ENCODE measurements at regions not wholly inside any gene's neighbourhood (a gene's known extent, or its start where the extent isn't known, plus 50 kb on each side); places are given as distances from the start of the nearest gene placed in this dataset.
"Not testable (repeated sequence)": the region's sequence is repeated elsewhere in the genome, so short reads cannot be mapped to it uniquely, and the experiment has no call there.

- TF ChIP-seq, protein P1, sequence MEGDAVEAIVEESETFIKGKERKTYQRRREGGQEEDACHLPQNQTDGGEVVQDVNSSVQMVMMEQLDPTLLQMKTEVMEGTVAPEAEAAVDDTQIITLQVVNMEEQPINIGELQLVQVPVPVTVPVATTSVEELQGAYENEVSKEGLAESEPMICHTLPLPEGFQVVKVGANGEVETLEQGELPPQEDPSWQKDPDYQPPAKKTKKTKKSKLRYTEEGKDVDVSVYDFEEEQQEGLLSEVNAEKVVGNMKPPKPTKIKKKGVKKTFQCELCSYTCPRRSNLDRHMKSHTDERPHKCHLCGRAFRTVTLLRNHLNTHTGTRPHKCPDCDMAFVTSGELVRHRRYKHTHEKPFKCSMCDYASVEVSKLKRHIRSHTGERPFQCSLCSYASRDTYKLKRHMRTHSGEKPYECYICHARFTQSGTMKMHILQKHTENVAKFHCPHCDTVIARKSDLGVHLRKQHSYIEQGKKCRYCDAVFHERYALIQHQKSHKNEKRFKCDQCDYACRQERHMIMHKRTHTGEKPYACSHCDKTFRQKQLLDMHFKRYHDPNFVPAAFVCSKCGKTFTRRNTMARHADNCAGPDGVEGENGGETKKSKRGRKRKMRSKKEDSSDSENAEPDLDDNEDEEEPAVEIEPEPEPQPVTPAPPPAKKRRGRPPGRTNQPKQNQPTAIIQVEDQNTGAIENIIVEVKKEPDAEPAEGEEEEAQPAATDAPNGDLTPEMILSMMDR (IDR thresholded peaks at IDR 0.05; ENCODE audit: unreplicated experiment) = no peak
- DNase-seq (ENCODE audit: low spot score) = no peak
- H3K9me3 Mint-ChIP-seq (ENCODE audit: unreplicated experiment) = no peaks in the 10 kb centered on the region
- H3K4me1 Mint-ChIP-seq (ENCODE audit: unreplicated experiment) = no peaks in the 10 kb centered on the region
- H3K36me3 Mint-ChIP-seq (ENCODE audit: low read depth, unreplicated experiment) = no peaks in the 10 kb centered on the region
- H3K4me3 Mint-ChIP-seq (ENCODE audit: unreplicated experiment) = no peak overlapping the region
- no peak overlapping the region for H3K27ac Mint-ChIP-seq (ENCODE audit: unreplicated experiment)
- no peaks in the 10 kb centered on the region for H3K27me3 Mint-ChIP-seq (ENCODE audit: unreplicated experiment)
Observed at GRCh38 chr5:52626312-52626711, 161.4 kb upstream of the ITGA1 start.

DNA sequence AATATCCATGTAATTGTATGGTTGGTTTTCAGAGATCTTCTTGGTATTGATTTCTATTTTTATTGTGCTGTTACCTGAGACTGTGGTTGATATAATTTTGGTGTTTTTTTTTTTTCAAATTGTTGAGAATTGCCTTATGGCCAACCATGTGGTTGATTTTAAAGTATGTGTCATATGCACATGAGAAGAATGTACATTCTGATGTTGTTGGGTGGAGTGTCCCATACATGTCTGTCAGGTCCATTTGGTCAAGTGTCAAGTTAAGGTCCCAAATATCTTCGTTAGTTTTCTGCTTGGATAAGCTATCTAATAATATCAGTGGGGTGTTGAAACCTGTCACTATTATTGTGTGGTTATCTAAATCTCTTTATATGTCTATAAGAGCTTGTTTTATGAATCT, 160.0 kb upstream of the ITGA1 start:
- Mint-ChIP-seq H3K36me3 (ENCODE audit: low read depth, unreplicated experiment) (no peaks in the 10 kb centered on the region), H3K4me3 (ENCODE audit: unreplicated experiment) (no peak overlapping the region), H3K27me3 (ENCODE audit: unreplicated experiment) (no peaks in the 10 kb centered on the region), H3K4me1 (ENCODE audit: unreplicated experiment) (no peaks in the 10 kb centered on the region), H3K27ac (ENCODE audit: unreplicated experiment) (no peak overlapping the region), H3K9me3 (ENCODE audit: unreplicated experiment) (no peaks in the 10 kb centered on the region)
- TF ChIP-seq, protein P1 (IDR thresholded peaks at IDR 0.05; ENCODE audit: unreplicated experiment) = no peak
- DNase-seq (ENCODE audit: low spot score) = no peak

DNA sequence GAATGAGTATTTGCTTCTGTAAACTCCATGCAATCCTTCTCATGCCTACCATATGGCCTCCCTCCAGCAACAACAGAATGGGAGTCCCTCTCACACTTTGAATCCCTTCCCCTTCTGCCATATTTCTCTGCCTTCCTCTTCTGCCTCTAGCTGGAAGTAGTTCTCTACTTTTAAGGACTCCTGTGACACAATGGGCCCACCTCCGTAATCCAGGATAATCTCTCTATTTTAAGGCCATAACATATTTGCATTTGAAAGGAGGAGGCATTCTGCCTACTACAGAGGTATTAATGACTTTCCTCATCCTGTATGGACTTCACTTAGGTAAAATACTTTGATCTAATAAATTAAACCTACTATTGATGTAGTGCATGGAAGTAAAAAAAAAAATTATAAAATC, 155.4 kb upstream of the ITGA1 start:
- Mint-ChIP-seq H3K27me3 (ENCODE audit: unreplicated experiment) (no peaks in the 10 kb centered on the region), H3K4me1 (ENCODE audit: unreplicated experiment) (no peaks in the 10 kb centered on the region), H3K4me3 (ENCODE audit: unreplicated experiment) (no peak overlapping the region), H3K27ac (ENCODE audit: unreplicated experiment) (no peak overlapping the region), H3K36me3 (ENCODE audit: low read depth, unreplicated experiment) (no peaks in the 10 kb centered on the region), H3K9me3 (ENCODE audit: unreplicated experiment) (no peaks in the 10 kb centered on the region)
- DNase-seq (ENCODE audit: low spot score) = no peak
- TF ChIP-seq, protein P1 (IDR thresholded peaks at IDR 0.05; ENCODE audit: unreplicated experiment) = no peak

DNA sequence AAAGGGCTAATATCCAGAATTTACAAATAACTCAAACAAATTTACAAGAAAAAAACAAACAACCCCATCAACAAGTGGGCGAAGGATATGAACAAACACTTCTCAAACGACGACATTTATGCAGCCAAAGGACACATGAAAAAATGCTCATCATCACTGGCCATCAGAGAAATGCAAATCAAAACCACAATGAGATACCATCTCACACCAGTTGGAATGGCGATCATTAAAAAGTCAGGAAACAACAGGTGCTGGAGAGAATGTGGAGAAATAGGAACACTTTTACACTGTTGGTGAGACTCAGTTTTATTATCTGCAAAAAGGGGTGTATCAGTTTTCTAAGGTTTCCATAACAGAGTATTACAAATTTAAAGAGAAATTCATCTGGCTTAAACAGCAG, 153.5 kb upstream of the ITGA1 start:
- H3K27me3 Mint-ChIP-seq (ENCODE audit: unreplicated experiment); H3K4me1 Mint-ChIP-seq (ENCODE audit: unreplicated experiment); H3K4me3 Mint-ChIP-seq (ENCODE audit: unreplicated experiment); H3K9me3 Mint-ChIP-seq (ENCODE audit: unreplicated experiment); H3K36me3 Mint-ChIP-seq (ENCODE audit: low read depth, unreplicated experiment); DNase-seq (ENCODE audit: low spot score); H3K27ac Mint-ChIP-seq (ENCODE audit: unreplicated experiment): not testable (repeated sequence)

- no peak for DNase-seq (ENCODE audit: low spot score)
- H3K9me3 Mint-ChIP-seq (ENCODE audit: unreplicated experiment) = no peaks in the 10 kb centered on the region
- no peaks in the 10 kb centered on the region for H3K4me1 Mint-ChIP-seq (ENCODE audit: unreplicated experiment)
- H3K27ac Mint-ChIP-seq (ENCODE audit: unreplicated experiment) = no peak overlapping the region
- TF ChIP-seq, protein P1 (IDR thresholded peaks at IDR 0.05; ENCODE audit: unreplicated experiment) = no peak
- H3K27me3 Mint-ChIP-seq (ENCODE audit: unreplicated experiment) = no peaks in the 10 kb centered on the region
- H3K36me3 Mint-ChIP-seq (ENCODE audit: low read depth, unreplicated experiment) = peaks cover 4% of the 10 kb centered on the region
- H3K4me3 Mint-ChIP-seq (ENCODE audit: unreplicated experiment) = no peak overlapping the region
Observed at GRCh38 chr5:52638732-52639131, 149.0 kb upstream of the ITGA1 start.

- TF ChIP-seq, protein P1 (IDR thresholded peaks at IDR 0.05; ENCODE audit: unreplicated experiment) = no peak
- H3K36me3 Mint-ChIP-seq (ENCODE audit: low read depth, unreplicated experiment) = no peaks in the 10 kb centered on the region
- H3K4me3 Mint-ChIP-seq (ENCODE audit: unreplicated experiment) = no peak overlapping the region
- DNase-seq (ENCODE audit: low spot score) = no peak
- no peaks in the 10 kb centered on the region for H3K27me3 Mint-ChIP-seq (ENCODE audit: unreplicated experiment)
- H3K27ac Mint-ChIP-seq (ENCODE audit: unreplicated experiment) = no peak overlapping the region
- H3K4me1 Mint-ChIP-seq (ENCODE audit: unreplicated experiment) = peaks cover 5% of the 10 kb centered on the region
- H3K9me3 Mint-ChIP-seq (ENCODE audit: unreplicated experiment) = peaks cover 13% of the 10 kb centered on the region
Observed at GRCh38 chr5:52648726-52649125, 139.0 kb upstream of the ITGA1 start.

All from endothelial cell (in vitro differentiated cells).